T-cell (primary cell): ENCODE measurements at regions not wholly inside any gene's neighbourhood (a gene's known extent, or its start where the extent isn't known, plus 50 kb on each side); places are given as distances from the start of the nearest gene placed in this dataset.

Experiments used
- ATAC-seq, 4 experiments: fragments of 200-7000 bp in 3 of 4; fragments of 150-1000 bp in 1 of 4; cut with Tn5 transposase; replicated peaks in 1 of 4; 1 replicate in 3 of 4; 2 replicates in 1 of 4; pipeline ENCODE4 v1.10.0; 2021; ENCODE audit warnings: moderate library complexity in 3 of 4, mild to moderate bottlenecking in 2 of 4, moderate number of reproducible peaks in 1 of 4
- CTCF ChIA-PET, 2 donors: fragments of 300-600 bp; sonication (Branson Sonifier 250); formaldehyde crosslinking; loops; one replicate each; lab custom pipeline; 2022; ENCODE audit warnings: antibody characterized with exemption in 2 of 2; lab: Charles Lee
- POLR2A ChIA-PET, 2 donors: fragments of 300-600 bp; sonication (Branson Sonifier 250); formaldehyde crosslinking; loops; one replicate each; lab custom pipeline; 2022; ENCODE audit warnings: antibody characterized with exemption in 2 of 2; lab: Charles Lee
- DNase-seq, 35 experiments: peaks; one replicate each; pipeline versions ENCODE4 v3.0.0 to v3.0.0-alpha.2; 2013 to 2023
- H3K27ac ChIP-seq: one replicate; pipeline ENCODE4 v1.5.1; 2013; ENCODE audit warnings: low read length
- H3K27me3 ChIP-seq, 2 experiments: replicated peaks in 1 of 2; 1 replicate in 1 of 2; 2 replicates in 1 of 2; pipeline versions ENCODE4 v1.6.1 to v1.7.0; 2013; ENCODE audit warnings: low read length in 1 of 2, mixed read lengths in 1 of 2; ENCODE audit not compliant: control insufficient read depth in 2 of 2, insufficient read depth in 2 of 2; ENCODE audit errors: extremely low read depth in 1 of 2
- H3K36me3 ChIP-seq, 2 donors: 1 replicate in 1 of 2; 2 replicates in 1 of 2; pipeline versions ENCODE4 v1.6.1 to v1.7.0; 2013; ENCODE audit warnings: low read length in 1 of 2; ENCODE audit not compliant: control insufficient read depth in 2 of 2, insufficient read depth in 1 of 2; ENCODE audit errors: extremely low read depth in 1 of 2
- H3K4me1 ChIP-seq, 2 experiments: 1 replicate in 1 of 2; 2 replicates in 1 of 2; pipeline versions ENCODE4 v1.6.1 to v1.7.0; 2013; ENCODE audit warnings: low read length in 2 of 2, mixed read lengths in 1 of 2; ENCODE audit not compliant: insufficient read depth in 2 of 2, control insufficient read depth in 1 of 2; ENCODE audit errors: extremely low read depth in 1 of 2
- H3K4me3 ChIP-seq, 2 donors: 1 replicate in 1 of 2; 2 replicates in 1 of 2; pipeline versions ENCODE4 v1.5.1 to v1.7.0; 2013; ENCODE audit warnings: mild to moderate bottlenecking in 2 of 2, low read length in 1 of 2, moderate library complexity in 1 of 2; ENCODE audit not compliant: control insufficient read depth in 1 of 2; ENCODE audit errors: extremely low read depth in 1 of 2
- H3K9me3 ChIP-seq: 2 replicates; pipeline ENCODE4 v1.7.0; 2013
- H3K27ac Mint-ChIP-seq, 2 donors: one replicate each; pipeline ENCODE4 v1.8.0; 2020 to 2021; ENCODE audit warnings: mild to moderate bottlenecking in 2 of 2, mixed read lengths in 2 of 2
- H3K27me3 Mint-ChIP-seq, 2 donors: one replicate each; pipeline ENCODE4 v1.8.0; 2021 to 2022; ENCODE audit warnings: mixed read lengths in 2 of 2
- H3K36me3 Mint-ChIP-seq: one replicate; pipeline ENCODE4 v1.8.0; 2021; ENCODE audit warnings: mixed read lengths
- H3K4me1 Mint-ChIP-seq, 3 donors: one replicate each; pipeline ENCODE4 v1.8.0; 2020 to 2022; ENCODE audit warnings: mixed read lengths in 3 of 3, mild to moderate bottlenecking in 1 of 3
- H3K4me3 Mint-ChIP-seq, 3 donors: one replicate each; pipeline ENCODE4 v1.8.0; 2020 to 2022; ENCODE audit warnings: mild to moderate bottlenecking in 3 of 3, mixed read lengths in 3 of 3, moderate library complexity in 3 of 3
- H3K9me3 Mint-ChIP-seq, 3 donors: one replicate each; pipeline ENCODE4 v1.8.0; 2020 to 2022; ENCODE audit warnings: mixed read lengths in 3 of 3
- WGBS: methylation state at CpG from one replicate; pipeline ENCODE4 v1.1.5; 2013; ENCODE audit warnings: missing lambda C conversion rate; ENCODE audit not compliant: insufficient coverage; 5-methylcytosine and 5-hydroxymethylcytosine counted together

DNA sequence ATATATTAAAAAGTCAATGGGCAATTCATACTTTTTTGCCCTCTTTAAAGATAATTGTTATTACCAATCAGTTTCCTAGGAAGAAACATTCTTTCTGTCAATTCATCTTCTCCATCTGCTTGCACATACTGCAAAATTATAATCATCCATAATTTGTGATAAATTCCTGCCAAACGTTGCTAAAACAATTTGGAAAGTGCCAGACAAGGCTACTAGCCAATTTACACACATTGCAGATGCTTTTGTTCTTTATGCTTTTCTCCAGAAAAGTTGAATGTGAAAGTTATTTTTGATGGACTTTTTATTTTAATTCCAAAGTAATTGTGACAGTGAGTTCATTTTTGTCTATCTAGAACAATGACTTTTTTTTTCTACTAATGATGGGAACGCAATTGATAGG is 992.8 kb upstream of the ADGRL2 start:
- no peaks in the 10 kb centered on the region for H3K27me3 Mint-ChIP-seq
- no peaks in the 10 kb centered on the region for H3K27me3 ChIP-seq

DNA sequence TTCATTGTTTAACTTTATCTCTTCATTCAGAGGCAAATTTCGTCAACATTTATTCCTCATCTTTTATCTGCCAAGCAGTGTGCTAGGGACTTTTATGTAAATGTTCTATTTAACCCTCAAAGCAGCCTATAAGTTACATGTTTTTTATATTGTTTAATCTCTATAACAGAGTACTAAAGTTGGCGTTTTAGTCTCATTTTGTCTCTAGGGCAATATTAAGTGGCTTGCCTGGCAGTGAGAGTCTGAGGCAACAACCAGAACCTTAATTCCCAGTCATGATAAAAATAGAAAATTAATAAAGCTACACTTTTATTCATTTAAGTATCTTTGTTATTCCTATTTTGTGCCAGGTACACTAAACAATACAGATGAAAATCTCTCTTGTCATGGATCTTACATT is 994.3 kb upstream of the ADGRL2 start:
- H3K36me3 Mint-ChIP-seq = no peaks in the 10 kb centered on the region
- H3K4me1 Mint-ChIP-seq = no peaks in the 10 kb centered on the region
- Histone ChIP-seq H3K9me3 (no peaks in the 10 kb centered on the region), H3K4me3 (no peak overlapping the region), H3K4me1 (no peaks in the 10 kb centered on the region), H3K27me3 (no peaks in the 10 kb centered on the region), H3K36me3 (no peaks in the 10 kb centered on the region), H3K27ac (no peak overlapping the region)
- no peaks in the 10 kb centered on the region for H3K27me3 Mint-ChIP-seq
- no peak for ATAC-seq
- no CpG with 5 or more reads among the region's 2 CpGs for WGBS
- POLR2A ChIA-PET = no interaction called here
- no peak for DNase-seq
- CTCF ChIA-PET = no interaction called here
- H3K9me3 Mint-ChIP-seq = peaks cover 2 to 17% (median 11%) of the 10 kb centered on the region in 3 donors
- H3K27ac Mint-ChIP-seq = no peak overlapping the region
- H3K4me3 Mint-ChIP-seq = no peak overlapping the region

More for the DNA sequence above, 992.8 kb upstream of the ADGRL2 start:
- ChIA-PET CTCF (no interaction called here), POLR2A (no interaction called here)
- H3K36me3 ChIP-seq = no peaks in the 10 kb centered on the region
- Mint-ChIP-seq H3K27ac (no peak overlapping the region), H3K9me3 (peaks cover 0 to 25% (median 11%) of the 10 kb centered on the region in 3 donors), H3K4me1 (no peaks in the 10 kb centered on the region), H3K36me3 (no peaks in the 10 kb centered on the region), H3K4me3 (no peak overlapping the region)
- no peak overlapping the region for H3K4me3 ChIP-seq
- no peaks in the 10 kb centered on the region for H3K4me1 ChIP-seq
- DNase-seq (no peak), ATAC-seq (no peak)
- no peaks in the 10 kb centered on the region for H3K9me3 ChIP-seq
- WGBS = no CpG with 5 or more reads among the region's 2 CpGs
- no peak overlapping the region for H3K27ac ChIP-seq

DNA sequence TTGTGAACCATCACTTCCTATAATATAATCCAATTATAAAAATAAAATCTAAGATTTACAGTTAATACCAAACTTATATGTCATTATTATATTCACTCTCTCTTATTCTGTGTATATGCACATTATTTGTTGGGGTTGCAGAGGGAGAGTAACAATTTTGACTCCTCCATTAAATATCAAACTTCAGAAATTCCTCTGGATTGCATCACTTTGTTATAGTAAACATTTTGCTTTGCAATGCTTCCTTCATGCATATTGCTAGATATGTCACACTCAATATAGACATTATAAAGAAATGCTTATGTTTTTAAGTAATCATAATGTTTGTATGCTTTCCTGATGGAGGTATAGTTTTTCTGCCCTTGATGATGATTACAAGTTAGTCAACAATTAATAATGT is 999.0 kb upstream of the ADGRL2 start:
- no peaks in the 10 kb centered on the region for H3K36me3 Mint-ChIP-seq
- Histone ChIP-seq H3K36me3 (no peaks in the 10 kb centered on the region), H3K27me3 (no peaks in the 10 kb centered on the region), H3K4me1 (no peaks in the 10 kb centered on the region), H3K9me3 (no peaks in the 10 kb centered on the region), H3K27ac (no peak overlapping the region), H3K4me3 (no peak overlapping the region)
- peaks cover 0 to 13% (median 5%) of the 10 kb centered on the region in 3 donors for H3K9me3 Mint-ChIP-seq
- no peak for ATAC-seq
- ChIA-PET CTCF (no interaction called here), POLR2A (no interaction called here)
- H3K27me3 Mint-ChIP-seq = no peaks in the 10 kb centered on the region
- no peak overlapping the region for H3K4me3 Mint-ChIP-seq
- DNase-seq = no peak
- H3K4me1 Mint-ChIP-seq = no peaks in the 10 kb centered on the region
- no peak overlapping the region for H3K27ac Mint-ChIP-seq

DNA sequence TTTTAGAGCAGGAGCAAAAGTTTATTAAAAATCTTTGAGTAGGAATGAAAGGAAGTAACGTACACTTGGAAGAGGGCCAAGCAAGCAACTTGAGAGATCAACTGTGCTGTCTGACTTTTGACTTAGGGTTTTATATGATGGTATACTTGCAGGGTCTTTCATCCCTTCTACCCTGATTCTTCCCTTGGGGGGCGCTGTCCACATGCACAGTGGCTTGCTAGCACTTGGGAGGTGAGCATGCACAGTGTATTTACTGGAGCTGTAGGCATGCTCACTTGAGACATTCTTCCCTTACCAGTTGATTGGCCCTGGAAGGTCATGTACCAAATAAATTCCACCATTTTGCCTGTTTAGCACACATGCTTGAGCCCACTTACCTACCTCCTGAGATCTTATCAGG is 1001.3 kb upstream of the ADGRL2 start:
- H3K27me3 Mint-ChIP-seq = no peaks in the 10 kb centered on the region

DNA sequence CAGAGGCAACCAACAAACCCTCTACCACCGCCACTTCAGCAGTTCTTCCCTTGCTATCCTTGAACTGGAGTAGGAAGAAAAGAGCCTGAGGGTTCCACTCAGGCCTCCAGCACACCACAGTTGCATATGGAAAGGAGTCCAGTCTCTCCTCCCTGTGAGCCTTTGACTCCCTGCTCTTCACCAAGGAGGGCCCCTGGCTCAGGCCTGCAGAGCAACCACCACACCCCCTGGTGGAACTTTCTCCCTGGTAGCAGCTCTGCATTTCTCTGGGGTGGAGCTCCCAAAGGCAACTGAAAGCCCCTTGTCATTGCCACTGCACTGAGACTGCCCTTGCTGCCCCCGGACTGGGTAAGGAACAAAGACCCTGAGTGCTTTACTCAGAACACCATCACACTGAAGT is 1021.5 kb upstream of the ADGRL2 start:
- no peaks in the 10 kb centered on the region for H3K36me3 Mint-ChIP-seq
- H3K27ac Mint-ChIP-seq = no peak overlapping the region
- ChIA-PET CTCF (interaction anchor here in 1 of 2 donors (1.2 kb wide), 1 partner anchor 17 kb away, joined by 3 read pairs; no protein-coding TSS in a partner anchor), POLR2A (no interaction called here)
- H3K4me3 Mint-ChIP-seq = no peak overlapping the region
- Histone ChIP-seq H3K4me1 (no peaks in the 10 kb centered on the region), H3K4me3 (no peak overlapping the region), H3K27ac (no peak overlapping the region), H3K27me3 (no peaks in the 10 kb centered on the region), H3K36me3 (no peaks in the 10 kb centered on the region), H3K9me3 (no peaks in the 10 kb centered on the region)
- 83% methylated on average over 1 of the region's 2 CpGs for WGBS
- no peak for DNase-seq
- H3K27me3 Mint-ChIP-seq = no peaks in the 10 kb centered on the region
- no peaks in the 10 kb centered on the region for H3K4me1 Mint-ChIP-seq
- no peak for ATAC-seq
- peaks cover 9 to 13% (median 12%) of the 10 kb centered on the region in 3 donors for H3K9me3 Mint-ChIP-seq

More for the DNA sequence above, 1001.3 kb upstream of the ADGRL2 start:
- no peaks in the 10 kb centered on the region for H3K4me1 ChIP-seq
- Mint-ChIP-seq H3K9me3 (peaks cover 0 to 9% (median 5%) of the 10 kb centered on the region in 3 donors), H3K4me3 (no peak overlapping the region), H3K4me1 (no peaks in the 10 kb centered on the region), H3K36me3 (no peaks in the 10 kb centered on the region), H3K27ac (no peak overlapping the region)
- ATAC-seq = no peak
- H3K4me3 ChIP-seq = no peak overlapping the region
- no peaks in the 10 kb centered on the region for H3K27me3 ChIP-seq
- H3K27ac ChIP-seq = no peak overlapping the region
- 67% methylated on average over 1 of the region's 2 CpGs for WGBS
- no peaks in the 10 kb centered on the region for H3K9me3 ChIP-seq
- ChIA-PET POLR2A (no interaction called here), CTCF (no interaction called here)
- no peaks in the 10 kb centered on the region for H3K36me3 ChIP-seq
- DNase-seq = no peak

DNA sequence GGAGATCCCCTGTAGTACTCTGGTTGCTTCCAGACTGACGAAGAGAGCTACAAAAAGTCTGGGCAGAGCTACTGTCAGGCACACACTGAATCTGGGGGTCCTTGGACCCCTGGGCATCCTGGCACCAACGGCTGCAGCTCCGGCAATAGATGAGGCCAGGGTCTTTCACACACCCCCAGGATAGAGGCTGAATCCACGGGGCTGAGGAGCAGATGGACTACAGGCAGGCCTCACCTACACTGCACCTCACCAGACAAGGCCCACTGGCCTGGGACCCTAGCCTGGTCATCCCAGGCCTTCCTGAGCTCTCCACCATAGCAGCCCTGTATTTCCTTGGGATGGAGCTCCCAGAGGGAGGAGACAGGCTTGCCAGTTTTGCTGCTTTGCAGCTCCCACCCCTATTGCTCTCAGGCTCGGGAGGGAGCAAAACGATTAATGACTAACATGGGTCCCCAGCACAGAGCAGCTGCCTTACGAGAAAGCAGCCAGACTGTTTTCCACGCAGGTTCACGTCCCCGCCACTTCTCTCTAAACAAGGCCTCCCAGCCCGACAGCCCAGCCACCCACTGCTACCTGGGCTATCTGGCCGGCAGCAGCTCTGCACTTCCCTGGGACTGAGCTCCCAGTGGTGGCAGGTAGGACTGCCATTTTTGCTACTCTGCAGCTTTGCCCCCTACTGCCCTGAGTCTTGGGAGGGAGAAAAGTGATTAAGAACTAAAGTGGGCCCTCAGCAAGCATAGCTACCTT is 1022.5 kb upstream of the ADGRL2 start:
- peaks cover 9 to 17% (median 13%) of the 10 kb centered on the region in 3 donors for H3K9me3 Mint-ChIP-seq
- DNase-seq (no peak), ATAC-seq (no peak)
- H3K4me3 ChIP-seq = no peak overlapping the region
- H3K27me3 Mint-ChIP-seq = no peaks in the 10 kb centered on the region
- H3K36me3 Mint-ChIP-seq = no peaks in the 10 kb centered on the region
- H3K4me1 Mint-ChIP-seq = no peaks in the 10 kb centered on the region
- H3K27ac Mint-ChIP-seq = no peak overlapping the region
- no peaks in the 10 kb centered on the region for H3K27me3 ChIP-seq
- H3K9me3 ChIP-seq = no peaks in the 10 kb centered on the region
- H3K27ac ChIP-seq = no peak overlapping the region
- no peaks in the 10 kb centered on the region for H3K4me1 ChIP-seq
- WGBS = 80% methylated on average over 11 of the region's 12 CpGs
- CTCF ChIA-PET = interaction anchor here (0.6 to 1.2 kb wide), 2 partner anchors 16 to 41 kb away, joined by 3 read pairs; no protein-coding TSS in a partner anchor
- H3K4me3 Mint-ChIP-seq = no peak overlapping the region
- POLR2A ChIA-PET = interaction anchor here in 1 of 2 donors (0.6 kb wide), 1 partner anchor 21 kb away, joined by 6 read pairs; no protein-coding TSS in a partner anchor
- no peaks in the 10 kb centered on the region for H3K36me3 ChIP-seq
